GM12878 (cell line): ENCODE measurements at regions not wholly inside any gene's neighbourhood (a gene's known extent, or its start where the extent isn't known, plus 50 kb on each side); places are given as distances from the start of the nearest gene placed in this dataset.

Experiments used
- CBFB ChIP-seq: IDR thresholded peaks from 2 replicates; pipeline ENCODE4 v1.6.1; 2016; ENCODE audit warnings: antibody characterized with exemption, low read depth
- CBX5 ChIP-seq: sonication (generic); IDR thresholded peaks from 2 replicates; pipeline ENCODE4 v1.6.1; 2016; ENCODE audit warnings: low read depth, moderate library complexity, mild to moderate bottlenecking, inconsistent platforms
- CTCF ChIP-seq, 3 experiments: IDR thresholded peaks in 2 of 3; conservative IDR thresholded peaks in 1 of 3; 2 replicates each; pipeline ENCODE4 v1.5.1; 2011; ENCODE audit warnings: low read depth in 3 of 3, low read length in 3 of 3, mild to moderate bottlenecking in 3 of 3, control low read depth in 2 of 3, moderate library complexity in 2 of 3, inconsistent platforms in 1 of 3, mixed read lengths in 1 of 3; ENCODE audit not compliant: control insufficient read depth in 2 of 3, insufficient read depth in 1 of 3; ENCODE audit errors: extremely low read depth in 1 of 3
- EGR1 ChIP-seq, 2 experiments: IDR thresholded peaks; 1 replicate in 1 of 2; 2 replicates in 1 of 2; pipeline ENCODE4 v1.6.1; 2011 to 2012; ENCODE audit warnings: low read depth in 2 of 2, low read length in 2 of 2, borderline replicate concordance in 1 of 2, mild to moderate bottlenecking in 1 of 2, moderate library complexity in 1 of 2
- EP300 ChIP-seq, 2 experiments: fragments of 150-350 bp in 1 of 2; IDR thresholded peaks; 2 replicates each; pipeline ENCODE4 v1.6.1; 2011 to 2012; ENCODE audit warnings: low read depth in 2 of 2, low read length in 2 of 2, borderline replicate concordance in 1 of 2, improper control_type of control experiment in 1 of 2, inconsistent platforms in 1 of 2; ENCODE audit not compliant: control insufficient read depth in 1 of 2
- POLR2A ChIP-seq: IDR thresholded peaks from 2 replicates; pipeline ENCODE4 v1.6.1; 2011; ENCODE audit warnings: low read depth, mild to moderate bottlenecking, low read length
- POLR2AphosphoS5 ChIP-seq: IDR thresholded peaks from 2 replicates; pipeline ENCODE4 v1.6.1; 2011; ENCODE audit warnings: mild to moderate bottlenecking, low read length, inconsistent platforms
- SP1 ChIP-seq: IDR thresholded peaks from one replicate; pipeline ENCODE4 v1.6.1; 2011; ENCODE audit warnings: low read depth, low read length
- TF ChIP-seq, protein P1 (sequence below): IDR thresholded peaks from 2 replicates; pipeline ENCODE4 v1.6.1; 2011; ENCODE audit warnings: mild to moderate bottlenecking, low read depth, low read length, moderate library complexity; ENCODE audit not compliant: insufficient replicate concordance

- TF ChIP-seq EP300 (IDR thresholded peaks at IDR 0.05; ENCODE audit: borderline replicate concordance in 1 of 2, control insufficient read depth in 1 of 2, low read depth in 2 of 2, low read length in 2 of 2) (no peak), CBX5 (no peak), EGR1 (IDR thresholded peaks at IDR 0.05; ENCODE audit: borderline replicate concordance in 1 of 2, low read depth in 2 of 2, low read length in 2 of 2) (no peak), POLR2A (no peak), CTCF (IDR thresholded peaks at IDR 0.05 in 2 of 3, conservative IDR thresholded peaks at IDR 0.05 in 1 of 3; ENCODE audit: control insufficient read depth in 2 of 3, extremely low read depth in 1 of 3, insufficient read depth in 1 of 3, low read depth in 3 of 3, low read length in 3 of 3) (no peak), SP1 (no peak), POLR2AphosphoS5 (no peak), CBFB (no peak)
- TF ChIP-seq, protein P1, sequence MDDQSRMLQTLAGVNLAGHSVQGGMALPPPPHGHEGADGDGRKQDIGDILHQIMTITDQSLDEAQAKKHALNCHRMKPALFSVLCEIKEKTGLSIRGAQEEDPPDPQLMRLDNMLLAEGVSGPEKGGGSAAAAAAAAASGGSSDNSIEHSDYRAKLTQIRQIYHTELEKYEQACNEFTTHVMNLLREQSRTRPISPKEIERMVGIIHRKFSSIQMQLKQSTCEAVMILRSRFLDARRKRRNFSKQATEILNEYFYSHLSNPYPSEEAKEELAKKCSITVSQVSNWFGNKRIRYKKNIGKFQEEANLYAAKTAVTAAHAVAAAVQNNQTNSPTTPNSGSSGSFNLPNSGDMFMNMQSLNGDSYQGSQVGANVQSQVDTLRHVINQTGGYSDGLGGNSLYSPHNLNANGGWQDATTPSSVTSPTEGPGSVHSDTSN: no peak
Observed at GRCh38 chr9:16254674-16255073, 615.8 kb downstream of the BNC2 start.
